ENCODE measurements at regions not wholly inside any gene's neighbourhood (a gene's known extent, or its start where the extent isn't known, plus 50 kb on each side); places are given as distances from the start of the nearest gene placed in this dataset.
"Not testable (repeated sequence)": the region's sequence is repeated elsewhere in the genome, so short reads cannot be mapped to it uniquely, and the experiment has no call there.

DNA sequence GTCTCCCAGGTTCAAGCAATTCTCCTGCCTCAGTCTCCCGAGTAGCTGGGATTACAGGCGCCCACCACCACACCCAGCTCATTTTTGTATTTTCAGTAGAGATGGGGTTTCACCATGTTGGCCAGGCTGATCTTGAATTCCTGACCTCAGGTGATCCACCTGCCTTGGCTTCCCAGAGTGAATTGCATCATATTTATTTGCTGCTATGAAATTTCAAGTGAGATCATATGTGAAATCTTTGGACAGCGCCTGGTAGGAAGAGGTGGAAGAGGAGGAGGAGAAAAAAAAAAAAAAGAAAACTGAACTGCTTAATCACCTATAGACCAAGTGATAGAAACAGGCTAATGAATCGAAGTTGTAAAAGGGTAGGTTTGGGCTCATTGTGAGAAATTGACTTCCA, 557.8 kb upstream of the C16orf82 start:
- not testable (repeated sequence) for DNase-seq (ENCODE audit: low spot score)

DNA sequence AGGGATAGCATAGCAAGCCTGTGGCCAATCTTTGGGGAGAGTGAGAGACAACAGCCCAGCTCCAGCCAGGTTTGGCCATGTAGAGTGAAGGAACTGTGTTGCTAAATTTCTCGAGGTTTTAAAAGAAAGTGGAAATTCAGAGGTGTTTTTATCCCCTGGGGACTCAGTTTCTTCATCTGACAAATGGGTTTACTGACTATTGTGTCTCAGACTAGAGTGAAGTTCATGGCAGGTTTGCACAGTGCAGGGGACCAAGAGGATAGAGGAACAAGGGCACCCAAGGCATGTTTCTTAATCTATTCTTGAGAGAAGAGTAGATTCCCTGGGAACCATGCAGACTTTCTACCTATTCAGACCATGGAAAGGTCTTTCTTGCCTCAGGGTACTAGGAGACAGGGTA, 555.8 kb upstream of the C16orf82 start:
- DNase-seq (ENCODE audit: low spot score): no peak

DNA sequence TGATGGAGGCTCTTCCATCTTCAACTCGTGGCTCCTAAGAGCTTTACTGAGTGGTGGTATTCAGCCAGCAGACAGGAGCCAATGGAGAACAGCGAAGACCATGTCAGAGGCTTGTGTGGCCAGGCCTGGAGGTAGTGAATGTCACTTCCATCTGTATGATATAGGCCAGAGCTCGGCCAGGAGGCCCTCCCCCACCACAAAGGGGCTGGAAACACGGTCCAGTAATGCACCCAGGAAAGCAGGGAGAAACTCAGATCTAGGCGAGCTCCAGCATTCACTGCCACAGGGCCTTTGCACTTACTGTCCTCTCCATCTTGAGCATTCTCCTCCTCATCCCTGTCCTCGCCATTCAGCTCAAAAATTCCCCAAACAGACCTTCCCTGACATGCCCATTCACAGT, 555.3 kb upstream of the C16orf82 start:
- no peak for DNase-seq (ENCODE audit: low spot score)

DNA sequence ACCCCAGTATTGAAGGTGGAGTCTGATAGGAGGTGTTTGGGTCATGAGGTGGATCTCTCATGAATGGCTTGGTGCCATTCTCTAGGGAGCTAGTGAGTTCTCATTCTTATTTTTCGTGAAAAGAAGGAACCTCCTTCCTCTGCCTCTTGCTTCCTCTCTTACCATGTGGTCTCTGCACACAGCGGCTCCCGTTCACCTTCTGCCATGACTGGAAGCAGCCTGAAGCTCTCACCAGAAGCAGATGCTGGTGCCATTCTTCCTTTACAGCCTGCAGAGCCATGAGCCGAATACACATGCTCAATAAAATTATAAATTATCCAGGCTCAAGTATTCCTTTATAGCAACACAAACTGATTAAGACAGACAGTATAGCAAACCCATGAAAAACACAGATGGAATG, 545.1 kb upstream of the C16orf82 start:
- no peak for DNase-seq (ENCODE audit: low spot score)

DNA sequence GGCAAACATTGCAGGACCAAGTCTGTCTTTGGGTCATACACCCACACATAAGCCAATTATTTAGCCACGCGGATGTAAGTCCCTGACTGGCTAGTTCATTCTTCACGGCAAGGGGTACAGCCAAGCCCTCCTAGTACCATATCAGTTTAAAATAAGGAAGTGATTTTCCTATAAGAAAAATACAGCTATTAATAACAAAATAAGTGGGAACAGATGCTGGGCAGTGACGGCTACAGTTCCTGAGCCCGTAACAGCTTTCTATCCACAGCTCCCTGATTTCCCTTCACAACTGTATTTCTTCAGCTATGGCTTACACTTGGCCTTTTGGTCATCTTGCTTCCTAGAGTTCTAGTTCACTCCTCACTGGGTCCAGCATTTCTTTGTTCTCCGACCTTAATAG, 542.4 kb upstream of the C16orf82 start:
- DNase-seq (ENCODE audit: low spot score): no peak

DNA sequence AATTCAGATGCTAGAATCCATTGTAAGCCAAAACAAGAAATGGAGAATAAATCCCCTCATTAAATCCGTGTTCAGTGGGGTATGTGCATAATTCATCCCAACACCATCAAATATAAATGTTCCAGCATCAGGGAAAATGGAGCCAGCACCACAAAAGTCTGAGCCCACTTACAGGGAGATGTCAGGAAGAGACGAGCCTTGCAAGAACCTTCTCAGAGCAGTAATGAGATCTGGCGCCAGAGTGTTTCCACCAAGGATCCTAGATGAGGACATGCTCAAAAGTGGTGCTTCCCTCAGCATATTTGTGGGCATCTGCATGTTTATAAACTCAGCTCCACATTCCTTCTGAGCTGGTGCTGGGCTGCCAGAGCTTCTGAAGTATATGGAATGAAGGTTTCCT, 541.9 kb upstream of the C16orf82 start:
- no peak for DNase-seq (ENCODE audit: low spot score)

DNA sequence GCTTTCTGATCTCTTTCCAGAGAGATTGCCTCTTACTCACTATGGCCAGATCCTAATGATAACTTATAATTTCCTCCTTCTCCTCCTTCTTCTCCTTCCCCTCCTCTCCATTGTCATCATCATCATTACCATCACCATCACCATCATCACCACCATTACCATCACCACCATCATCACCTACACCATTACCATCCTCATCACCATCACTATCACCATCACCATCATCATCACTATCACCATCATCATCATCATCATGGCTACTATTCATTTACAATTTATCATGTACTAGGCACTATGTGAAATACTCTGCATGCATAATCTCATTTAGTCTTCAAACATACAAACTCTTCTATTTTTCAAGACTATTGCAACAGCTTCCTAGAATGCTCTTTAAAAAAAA, 540.9 kb upstream of the C16orf82 start:
- DNase-seq (ENCODE audit: low spot score): no peak

DNA sequence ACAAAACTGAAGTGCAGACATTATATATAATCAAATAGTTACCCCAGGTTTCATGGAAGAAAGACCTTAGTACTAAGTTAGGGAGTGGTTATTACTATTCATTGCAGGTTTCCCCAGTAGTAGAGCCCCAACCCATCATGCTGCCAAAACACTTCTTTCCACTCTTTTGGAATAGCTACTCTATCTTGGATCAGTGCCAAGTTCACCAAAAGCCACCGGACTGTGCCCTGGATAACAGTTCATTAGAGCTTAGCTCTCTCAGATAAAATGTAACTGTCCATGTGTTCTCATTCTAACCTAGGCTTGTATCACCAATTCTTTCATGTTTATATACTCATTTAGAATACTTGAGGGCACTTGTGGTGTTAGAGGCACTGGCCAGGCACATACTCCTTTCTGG, 540.1 kb upstream of the C16orf82 start:
- no peak for DNase-seq (ENCODE audit: low spot score)

DNA sequence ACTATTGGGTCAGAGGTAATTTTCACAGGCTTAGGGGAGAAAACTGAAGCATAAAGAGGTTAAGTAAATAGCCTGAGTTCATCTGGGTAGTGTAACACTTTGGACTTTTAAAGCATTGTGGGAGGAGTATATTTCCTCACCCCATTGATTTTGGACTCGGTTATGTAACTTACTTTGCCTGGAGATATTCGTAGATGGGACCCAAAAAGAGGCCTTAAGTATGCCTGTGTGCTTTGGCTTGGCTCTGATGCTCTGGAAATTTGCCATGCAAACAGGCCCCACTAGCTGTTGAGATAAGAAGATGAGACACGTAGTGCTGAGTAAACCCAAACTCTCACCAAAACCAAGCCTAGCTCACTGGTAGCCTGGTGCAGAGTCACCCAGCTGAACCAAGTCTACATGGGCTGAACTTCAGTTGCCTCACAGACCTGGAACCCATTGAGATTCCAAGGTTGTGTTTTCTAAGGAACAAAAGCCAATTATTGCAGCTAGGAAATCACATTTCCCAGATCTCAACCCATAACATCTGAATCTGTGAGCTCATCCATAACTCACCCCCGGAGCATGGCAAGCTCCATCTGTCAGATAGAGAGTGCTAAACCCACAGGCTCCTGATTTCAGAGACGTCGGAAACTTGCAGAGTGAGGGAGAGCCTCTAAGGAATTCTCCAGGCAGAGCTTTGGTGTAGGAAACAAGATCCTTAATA, 536.0 kb upstream of the C16orf82 start:
- DNase-seq (ENCODE audit: low spot score): no peak

DNA sequence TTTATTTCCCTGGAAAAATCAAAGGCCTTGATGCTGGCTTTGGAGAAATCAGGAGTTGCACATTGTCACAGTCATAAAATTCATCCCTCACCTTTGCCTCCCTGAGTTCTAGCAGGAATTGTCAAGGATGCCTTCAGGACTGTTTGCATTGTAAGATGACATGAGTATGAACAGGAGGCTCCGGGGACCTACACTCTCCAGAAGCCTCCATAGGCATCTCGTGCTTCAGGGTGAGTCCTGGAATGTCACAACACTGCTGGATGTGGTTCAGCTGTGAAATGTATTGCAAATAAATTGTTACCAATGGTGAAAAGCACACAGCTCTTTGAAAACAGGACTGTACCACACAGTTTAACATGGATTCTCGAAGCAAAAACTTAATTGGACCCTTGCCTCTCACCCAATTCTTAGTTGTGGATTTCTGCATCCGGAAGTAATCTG, 535.4 kb upstream of the C16orf82 start:
- DNase-seq (ENCODE audit: low spot score): no peak

DNA sequence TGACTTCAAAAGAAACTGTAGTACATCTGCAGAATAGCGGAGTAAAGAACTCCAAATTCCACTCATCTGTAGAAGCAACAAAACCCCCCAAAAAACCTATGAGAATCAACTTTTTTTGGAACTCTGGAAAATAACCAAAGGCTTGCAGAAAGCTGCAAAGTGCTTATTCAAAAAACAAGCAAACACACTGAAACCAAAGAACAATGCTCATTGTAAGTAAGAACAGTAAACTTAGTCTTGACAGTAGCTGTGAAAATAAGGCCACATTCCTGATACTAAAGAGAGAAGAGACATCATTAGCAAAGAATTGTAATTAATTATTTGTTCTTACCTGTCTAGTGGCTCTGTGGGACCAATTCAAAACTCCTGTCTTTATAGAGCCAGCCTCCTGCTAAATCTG, 534.3 kb upstream of the C16orf82 start:
- no peak for DNase-seq (ENCODE audit: low spot score)

DNA sequence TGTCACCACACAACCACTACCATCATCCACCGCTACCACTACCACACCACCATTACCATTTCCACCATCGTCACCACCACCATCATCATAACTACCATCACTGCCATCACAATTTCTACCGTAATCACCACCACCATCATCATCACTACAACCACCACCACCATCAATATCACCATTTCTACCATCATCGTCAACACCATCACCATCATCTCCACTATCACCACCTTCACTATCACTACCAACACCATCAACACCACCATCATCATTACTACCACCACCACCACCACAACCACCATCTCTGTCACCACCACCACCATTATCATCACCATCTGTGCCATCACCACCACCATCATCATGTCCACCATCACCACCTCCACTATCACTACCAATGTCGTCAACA, 524.5 kb upstream of the C16orf82 start:
- no peak for DNase-seq (ENCODE audit: low spot score)

DNA sequence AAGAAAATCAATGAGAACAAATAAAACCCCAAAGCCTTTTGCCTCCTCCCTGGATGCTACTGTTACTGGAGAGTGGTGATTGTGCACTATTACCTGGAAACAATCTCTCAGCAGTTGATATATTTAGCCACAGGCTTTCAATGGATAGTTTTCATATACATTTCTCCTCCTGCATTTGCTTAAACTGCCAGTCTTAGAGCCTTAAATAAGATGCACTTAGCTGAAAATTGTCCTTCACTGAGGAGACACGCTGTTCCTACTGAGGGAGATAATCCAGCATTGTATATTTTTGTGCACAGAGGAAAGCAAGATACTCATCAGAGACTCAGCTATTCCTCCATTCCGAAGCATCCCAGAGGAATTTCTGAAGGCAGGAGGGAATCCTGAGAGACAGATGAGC, 520.2 kb upstream of the C16orf82 start:
- DNase-seq (ENCODE audit: low spot score): no peak

DNA sequence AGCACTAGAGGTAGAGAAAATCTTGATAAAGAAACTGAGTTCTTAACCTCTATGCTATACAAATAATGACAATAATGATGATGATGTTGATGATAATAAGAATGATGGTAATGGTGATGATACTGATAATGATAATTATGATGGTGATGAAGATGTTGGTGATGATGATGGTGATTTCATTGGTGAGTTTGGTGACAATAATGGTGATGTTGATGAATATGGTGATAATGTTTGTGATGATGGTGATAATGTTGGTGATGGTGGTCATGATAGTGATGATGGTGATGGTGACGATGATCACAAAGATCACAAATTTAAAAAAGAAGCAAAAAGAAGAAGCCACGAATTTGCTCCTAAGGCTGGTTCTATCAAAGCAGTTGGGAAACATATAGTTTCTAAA, 519.0 kb upstream of the C16orf82 start:
- DNase-seq (ENCODE audit: low spot score): no peak

DNA sequence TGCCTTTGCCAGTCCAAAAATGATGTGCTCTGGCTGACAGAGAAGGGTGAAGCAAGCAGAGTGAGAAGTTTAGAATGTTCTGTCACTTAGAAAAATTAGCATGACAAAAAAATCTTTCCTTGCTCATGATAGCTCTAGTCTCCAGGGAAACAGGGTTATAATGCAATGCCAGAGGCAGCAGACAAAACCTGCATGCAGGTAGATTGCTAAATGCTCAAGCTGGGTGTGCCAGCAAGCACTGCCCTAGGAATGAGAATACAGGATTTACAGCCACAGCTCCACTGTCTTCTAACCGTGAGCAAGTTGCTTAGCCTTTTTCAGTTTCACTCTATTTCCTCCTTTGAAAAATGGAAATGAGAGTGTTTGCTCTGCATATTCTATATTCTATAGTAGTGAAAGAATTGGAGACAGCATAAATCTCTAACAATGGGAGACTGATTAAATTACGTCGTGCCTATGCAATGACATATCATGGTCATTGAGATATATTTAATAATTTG, 516.6 kb upstream of the C16orf82 start:
- no peak for DNase-seq (ENCODE audit: low spot score)

DNA sequence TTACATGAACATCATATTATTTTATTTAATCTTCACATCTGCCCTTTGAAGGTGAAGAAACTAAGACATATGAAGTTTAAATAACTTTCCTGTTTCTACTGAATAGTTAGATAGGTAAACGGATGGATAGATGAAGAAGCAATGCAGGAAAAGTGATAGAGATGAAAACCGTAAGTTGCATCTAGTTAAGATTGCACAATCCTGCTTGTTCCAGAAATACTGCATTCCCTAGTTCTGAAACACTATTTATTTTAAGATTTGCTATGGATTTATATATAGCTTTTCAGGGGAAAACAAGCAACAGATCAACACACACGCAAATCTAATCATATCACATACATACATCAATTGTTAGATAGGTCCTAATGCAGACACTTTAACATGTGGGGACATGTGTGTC, 512.7 kb upstream of the C16orf82 start:
- no peak for DNase-seq (ENCODE audit: low spot score)

DNA sequence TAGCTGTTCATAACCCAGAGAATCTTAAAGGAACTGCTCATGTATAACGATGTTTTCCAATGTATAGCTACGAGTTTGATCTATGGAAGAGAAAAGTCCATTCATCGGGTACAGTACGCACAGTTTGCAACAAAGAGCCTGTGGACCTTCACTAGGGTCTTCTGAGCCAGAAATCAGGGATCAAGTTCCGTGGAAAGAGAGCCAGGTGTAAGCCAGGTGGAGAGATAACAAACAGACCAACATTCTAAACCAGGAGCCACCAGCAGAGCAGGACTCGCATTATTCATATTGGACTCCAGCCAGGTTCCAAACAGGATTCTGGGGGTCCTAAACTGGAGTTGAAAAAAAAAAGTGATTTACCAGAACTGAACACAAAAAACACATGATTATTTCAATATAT, 505.4 kb upstream of the C16orf82 start:
- DNase-seq (ENCODE audit: low spot score): no peak

DNA sequence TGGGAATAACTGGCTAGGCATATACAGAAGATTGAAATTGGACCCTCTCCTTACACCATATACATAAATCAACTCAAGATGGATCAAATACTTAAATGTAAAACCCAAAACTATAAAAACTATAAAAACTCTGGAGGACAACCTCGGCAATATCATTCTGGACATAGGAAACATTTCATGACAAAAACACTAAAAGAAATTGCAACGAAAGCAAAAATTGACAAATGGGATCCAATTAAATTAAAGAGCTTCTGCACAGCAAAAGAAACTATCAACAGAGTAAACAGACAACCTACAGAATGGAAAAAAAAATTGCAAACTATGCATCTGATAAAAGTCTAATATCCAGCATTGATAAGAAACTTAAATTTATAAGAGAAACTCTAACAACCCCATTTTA, 503.7 kb upstream of the C16orf82 start:
- no peak for DNase-seq (ENCODE audit: low spot score)

DNA sequence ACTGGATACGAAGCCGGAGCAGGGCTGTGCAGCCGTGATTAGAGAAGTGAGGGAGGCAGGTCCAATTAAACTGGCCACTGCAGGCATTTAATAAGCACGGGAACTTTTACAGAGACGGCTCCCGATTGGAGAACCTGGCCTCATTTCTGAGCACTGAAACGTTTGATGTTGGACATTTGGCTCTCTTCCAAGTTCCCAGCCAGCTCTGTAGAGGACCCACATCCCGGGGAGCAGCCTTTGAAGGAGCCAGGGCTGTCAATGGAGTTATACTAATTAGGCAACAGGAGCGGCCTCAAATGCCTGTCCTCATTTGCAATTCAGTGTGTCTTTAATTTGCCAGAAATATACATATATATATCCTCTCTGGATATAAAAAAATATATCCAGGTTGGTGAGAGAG, 499.4 kb upstream of the C16orf82 start:
- DNase-seq (ENCODE audit: low spot score): no peak

DNA sequence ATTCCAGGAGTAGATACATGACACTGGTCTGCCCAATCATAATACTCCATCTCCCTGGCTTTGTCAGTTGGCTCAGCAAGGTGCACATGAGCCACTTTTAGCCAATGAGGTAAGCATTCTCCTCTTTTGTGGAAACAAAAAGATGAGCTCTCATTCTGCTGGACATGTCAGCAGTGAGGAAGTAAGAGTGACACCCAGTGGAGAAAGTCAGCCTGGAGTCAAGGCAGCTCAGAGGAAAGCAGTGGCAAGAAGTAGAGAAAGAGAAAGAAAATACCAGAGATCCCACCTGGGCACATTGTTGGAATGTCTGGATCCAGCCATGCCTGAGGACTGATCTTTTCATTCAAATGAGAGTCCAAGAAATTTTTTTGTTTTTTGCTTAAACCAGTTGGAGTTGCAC, 496.9 kb upstream of the C16orf82 start:
- DNase-seq (ENCODE audit: low spot score): no peak

DNA sequence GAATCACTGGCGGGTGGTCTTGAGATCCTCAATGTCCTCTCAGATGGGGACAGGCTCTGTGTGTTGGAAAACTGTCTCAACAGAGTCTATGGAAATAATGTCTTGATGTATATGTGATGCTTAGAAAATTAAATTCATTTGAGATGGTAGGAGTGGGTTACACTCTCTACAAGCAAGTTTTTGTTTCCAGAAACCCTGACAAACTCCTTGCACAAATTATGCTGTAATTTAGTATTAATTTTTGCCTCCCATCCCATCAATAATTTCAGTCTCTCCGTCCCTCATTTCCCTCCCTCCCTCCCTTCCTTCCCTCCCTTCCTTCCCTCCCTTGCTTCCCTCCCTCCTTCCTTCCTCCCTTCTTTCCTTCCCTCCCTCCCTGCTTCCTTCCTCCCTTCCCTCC, 488.0 kb upstream of the C16orf82 start:
- no peak for DNase-seq (ENCODE audit: low spot score)

DNA sequence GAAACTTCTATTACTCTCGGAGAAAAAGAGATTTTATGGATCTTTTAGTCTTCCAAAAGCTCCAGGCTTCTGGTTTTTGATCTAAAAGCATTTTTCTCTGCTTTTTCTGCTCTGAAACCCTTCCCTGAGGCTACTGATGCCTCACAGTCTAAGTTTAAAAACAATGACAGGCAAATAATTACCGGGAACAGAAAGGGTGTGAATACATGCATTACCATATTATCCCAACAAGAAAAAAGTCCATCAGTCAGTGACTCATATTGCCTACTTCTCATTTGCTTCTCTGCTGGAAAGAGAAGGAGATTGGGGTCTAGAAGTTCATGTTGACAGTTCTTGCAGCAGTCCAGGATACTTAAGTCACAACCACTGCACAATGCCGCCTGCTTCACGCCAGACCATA, 482.9 kb upstream of the C16orf82 start:
- DNase-seq (ENCODE audit: low spot score): no peak

DNA sequence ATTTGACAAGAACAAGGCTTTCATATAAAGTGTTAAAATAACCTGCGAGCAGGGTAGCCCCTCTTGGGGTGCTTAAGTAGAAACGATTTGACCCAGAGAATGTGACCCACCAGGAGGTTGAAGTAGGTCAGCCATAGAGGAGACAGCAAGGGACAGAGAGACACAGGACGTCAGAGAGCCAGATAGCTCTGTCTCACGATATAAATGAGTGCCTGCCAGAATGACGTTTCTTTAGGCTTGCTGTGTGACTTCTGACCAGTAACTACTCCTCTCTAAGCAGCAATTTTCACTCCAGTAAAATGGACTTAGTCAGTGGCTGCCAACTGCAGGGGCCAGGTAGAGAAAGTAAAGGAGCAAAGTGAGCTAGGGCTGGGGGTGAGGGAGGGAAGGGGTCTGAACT, 473.0 kb upstream of the C16orf82 start:
- DNase-seq (ENCODE audit: low spot score): no peak

DNA sequence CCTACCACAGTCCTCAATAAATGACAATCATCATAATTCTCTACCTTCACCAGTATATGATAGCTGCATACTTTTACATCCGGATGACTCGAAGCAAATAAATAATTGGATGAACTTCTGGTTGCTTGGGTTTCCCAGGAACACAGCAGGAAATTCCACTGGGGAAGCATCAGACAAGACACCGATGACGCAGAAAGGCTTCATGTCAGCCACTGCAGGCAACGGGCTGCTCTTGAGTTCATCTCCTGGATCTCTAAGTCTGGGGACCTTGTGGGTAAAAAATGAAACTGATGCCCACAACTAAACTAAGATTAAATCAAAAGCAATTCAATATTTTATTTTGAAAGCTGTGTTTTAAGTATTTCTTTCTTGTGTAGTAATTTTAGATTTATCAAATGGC, 472.1 kb upstream of the C16orf82 start:
- no peak for DNase-seq (ENCODE audit: low spot score)

DNA sequence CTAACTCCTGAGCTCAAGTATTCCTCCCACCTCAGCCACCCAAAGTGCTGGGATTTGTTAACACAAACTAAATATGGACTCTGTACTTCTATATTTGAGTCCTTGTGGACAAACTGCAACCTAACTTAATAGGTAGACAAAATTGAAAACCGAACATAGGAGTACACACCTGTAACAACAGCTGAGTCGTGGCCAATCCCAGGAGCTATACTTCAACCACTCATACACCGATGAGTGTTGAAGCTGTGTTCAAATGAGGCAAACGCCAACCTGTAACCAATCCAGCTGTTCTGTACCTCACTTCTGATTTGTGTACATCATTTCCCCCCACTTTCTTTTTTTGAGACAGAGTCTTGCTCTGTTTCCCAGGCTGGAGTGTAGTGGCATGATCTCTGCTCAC, 471.5 kb upstream of the C16orf82 start:
- no peak for DNase-seq (ENCODE audit: low spot score)

Measured in AG20443 (cell line).